ENCODE measurements at regions not wholly inside any gene's neighbourhood (a gene's known extent, or its start where the extent isn't known, plus 50 kb on each side); places are given as distances from the start of the nearest gene placed in this dataset.
"Not testable (repeated sequence)": the region's sequence is repeated elsewhere in the genome, so short reads cannot be mapped to it uniquely, and the experiment has no call there.

DNA sequence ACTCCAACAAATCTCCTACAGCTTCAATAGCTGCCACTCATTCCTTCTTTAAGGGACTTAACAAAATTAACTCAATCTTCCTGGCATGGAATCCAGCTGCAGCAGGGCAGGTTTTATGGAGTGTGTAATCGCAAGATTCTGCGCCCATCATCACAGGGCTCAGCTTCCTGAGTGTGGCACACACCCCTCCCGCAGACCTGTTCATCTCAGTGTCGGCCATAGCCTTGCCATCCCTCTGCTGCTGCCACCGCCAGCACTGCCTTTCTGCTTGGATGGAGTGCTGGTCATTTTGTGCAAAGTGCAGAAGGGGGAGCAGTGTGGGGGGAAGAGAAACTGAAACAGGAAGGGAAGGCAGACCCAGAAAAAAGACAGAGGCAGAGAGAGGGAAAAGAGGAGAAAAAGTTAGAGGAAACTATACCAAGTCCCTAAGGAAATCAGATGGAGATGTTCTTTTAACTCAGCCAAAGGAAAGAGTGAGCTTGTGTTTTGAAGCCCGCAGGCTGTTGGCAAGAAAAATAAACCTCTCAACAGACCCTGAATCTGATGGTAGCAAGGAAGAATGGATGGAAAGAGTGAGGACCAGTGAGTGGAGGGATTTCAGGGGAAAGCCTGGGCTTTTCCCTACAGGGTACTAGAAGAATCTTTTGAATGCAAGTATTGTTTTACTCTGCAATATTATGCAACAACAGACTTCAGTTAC lies 324.2 kb downstream of the SEC16B start:
- no peak for DNase-seq (ENCODE audit: low read depth)

DNA sequence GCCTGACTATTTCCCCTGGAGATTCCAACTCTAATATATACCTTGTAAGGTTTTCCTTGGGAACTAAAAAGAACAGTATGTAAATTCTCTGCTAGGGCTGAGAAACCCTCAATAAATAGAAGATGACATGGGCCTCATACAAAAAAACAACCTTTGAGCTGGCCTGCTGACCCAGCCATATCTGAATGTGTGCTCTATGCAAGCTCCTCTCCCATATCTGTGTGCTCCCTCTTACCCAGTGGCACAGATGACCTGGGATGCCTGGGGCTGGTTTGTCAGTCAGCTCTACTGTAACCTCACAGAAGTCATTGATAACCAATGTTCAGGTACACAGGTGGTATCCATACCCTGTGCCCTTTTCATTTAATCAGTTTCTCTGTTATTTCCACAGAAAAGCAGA lies 329.2 kb downstream of the SEC16B start:
- no peak for DNase-seq (ENCODE audit: low read depth)

DNA sequence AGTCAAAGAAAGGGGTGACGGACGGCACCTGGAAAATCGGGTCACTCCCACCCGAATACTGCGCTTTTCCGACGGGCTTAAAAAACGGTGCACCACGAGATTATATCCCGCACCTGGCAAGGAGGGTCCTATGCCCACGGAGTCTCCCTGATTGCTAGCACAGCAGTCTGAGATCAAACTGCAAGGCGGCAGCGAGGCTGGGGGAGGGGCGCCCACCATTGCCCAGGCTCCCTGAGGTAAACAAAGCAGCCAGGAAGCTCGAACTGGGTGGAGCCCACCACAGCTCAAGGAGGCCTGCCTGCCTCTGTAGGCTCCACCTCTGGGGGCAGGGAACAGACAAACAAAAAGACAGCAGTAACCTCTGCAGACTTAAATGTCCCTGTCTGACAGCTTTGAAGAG lies 335.7 kb downstream of the SEC16B start:
- DNase-seq (ENCODE audit: low read depth) = not testable (repeated sequence)

DNA sequence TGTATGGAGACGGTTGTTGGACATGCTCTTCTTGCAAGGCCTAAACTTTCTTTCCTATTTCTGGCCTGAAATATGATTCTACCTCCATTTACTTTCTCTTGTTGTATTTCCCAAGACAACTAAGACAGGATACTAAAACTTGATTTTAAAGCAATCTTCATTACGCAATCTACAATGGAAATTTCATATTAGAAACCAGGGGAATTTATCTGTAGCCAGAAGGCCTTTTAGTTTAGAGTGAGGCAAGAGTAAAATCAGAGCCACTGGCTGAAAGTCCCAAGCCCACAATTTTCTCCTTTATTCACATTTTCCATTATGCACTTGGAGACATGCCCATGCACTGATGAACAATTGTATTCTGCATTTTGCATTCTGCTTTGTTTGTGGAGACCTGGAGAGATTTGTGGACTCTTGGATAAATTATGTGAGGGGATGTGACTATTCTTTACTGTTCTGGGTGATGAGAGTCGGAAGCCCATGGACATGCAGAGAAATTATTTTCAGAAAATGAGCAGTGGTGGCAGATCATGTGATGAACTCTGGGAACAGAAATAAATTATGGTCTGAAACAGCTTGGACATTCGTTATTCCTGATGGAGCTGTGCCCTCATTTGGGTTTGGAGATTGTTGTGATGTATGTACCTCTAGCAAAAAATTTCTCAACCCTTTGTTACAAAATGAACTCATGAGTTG lies 336.8 kb downstream of the SEC16B start:
- no peak for DNase-seq (ENCODE audit: low read depth)

DNA sequence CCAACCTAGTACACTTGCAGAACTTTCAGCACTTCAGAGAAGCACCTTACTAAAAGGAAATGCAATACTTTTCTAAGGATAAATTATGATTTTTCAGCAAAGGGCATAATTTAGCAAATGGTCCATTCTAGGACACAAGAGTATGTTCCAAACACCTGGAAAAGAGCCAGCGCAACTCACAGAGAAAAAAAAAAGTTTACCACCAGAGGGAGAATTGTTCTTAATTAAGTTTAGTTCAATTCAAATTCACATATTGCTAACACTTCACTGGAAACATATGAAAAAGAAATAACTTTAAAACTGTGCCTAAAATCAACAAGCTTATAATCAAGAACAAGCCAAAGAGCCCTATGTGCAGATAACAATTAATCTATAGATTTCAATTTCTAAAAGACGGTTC lies 338.1 kb downstream of the SEC16B start:
- no peak for DNase-seq (ENCODE audit: low read depth)

DNA sequence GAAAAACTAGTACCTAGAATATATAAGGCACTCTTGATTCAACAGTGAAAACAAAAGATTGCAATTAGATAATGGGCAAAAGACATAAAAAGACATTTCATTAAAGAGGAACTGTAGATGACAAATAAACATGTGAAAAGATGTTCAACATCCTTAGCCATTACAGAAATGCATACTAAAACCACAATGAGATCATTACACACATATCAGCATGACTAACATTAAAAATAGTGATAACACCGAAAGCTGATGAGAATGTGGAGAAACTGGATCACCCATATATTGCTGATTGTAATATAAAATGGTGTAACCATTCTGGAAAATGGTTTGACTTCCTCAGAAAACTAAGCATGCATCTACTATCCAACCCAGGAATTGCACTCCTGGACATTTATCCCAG lies 340.3 kb downstream of the SEC16B start:
- peak; percentile 26 for DNase-seq (ENCODE audit: low read depth)

DNA sequence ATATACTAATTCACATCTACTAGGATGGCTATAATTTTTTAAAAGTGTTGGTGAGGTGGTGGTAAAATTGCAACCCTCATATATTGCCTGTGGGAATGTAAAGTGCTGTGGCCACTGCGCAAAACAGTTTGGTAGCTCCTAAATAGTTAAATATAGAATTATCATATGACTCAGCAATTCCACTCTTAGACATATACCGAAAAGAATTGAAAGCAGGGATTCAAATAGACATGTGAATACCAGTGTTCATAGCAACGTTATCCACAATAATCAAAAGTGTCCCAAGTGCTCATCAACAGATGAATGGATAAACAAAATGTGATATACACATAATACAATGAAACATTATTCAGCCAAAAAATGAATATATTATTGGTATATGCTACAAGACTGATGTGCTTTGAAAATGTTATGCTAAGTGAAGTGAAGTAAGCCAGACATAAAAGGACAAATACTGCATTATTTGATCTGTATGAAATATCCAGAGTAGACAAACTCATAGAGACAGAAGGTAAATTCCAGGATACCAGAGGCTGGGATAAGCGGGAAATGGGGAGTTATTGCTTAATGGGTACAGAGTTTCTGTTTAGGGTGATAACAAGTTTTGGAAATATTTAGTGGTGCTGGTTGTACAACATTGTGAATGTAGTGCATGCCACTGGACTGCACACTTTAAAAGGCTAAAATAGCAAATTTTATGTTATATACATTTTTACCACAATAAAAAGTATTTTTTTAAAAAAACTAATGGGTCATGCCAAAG lies 342.5 kb downstream of the SEC16B start:
- no peak for DNase-seq (ENCODE audit: low read depth)

DNA sequence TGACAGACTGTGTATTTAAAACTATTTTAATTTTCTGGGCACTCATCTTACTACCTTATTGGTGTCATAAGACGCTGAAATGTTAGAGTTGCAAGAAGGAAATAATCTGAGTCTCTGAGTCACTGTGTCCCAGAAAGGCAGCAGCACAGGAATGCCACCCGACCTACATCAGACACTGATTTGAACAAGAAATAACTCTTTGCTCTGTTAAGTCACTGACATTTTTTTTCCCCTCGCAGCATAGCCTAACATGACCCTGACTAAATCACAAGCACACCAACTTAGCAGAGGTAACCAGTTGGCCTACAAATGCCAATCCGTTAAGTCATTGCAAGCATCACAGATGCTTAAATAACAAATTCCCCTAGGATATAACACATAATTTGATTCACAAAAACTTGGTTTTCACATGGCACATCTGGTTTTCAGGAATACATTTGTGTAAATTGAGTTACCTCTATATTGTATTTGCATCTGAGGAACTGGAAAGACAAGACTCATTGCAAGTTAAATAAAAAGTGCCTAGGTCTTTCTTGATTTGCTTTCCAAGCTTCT lies 349.1 kb downstream of the SEC16B start:
- peak; percentile 14 for DNase-seq (ENCODE audit: low read depth)

DNA sequence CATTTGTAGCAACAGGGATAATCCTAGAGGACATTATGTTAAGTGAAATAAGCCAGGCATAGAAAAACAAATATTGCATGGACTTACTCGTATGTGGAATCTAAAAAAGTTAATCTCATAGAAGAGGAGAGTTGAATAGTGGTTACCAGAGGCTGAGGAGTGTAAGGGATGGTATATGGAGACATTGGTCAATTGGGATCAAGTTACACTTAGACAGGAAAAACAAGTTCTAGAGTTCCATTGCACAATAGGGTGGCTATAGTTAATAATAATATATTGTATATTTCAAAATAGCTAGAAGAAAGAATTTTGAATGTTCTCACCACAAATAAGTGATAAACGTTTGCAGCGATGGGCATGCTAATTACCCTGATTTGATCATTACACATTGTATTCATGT lies 354.6 kb downstream of the SEC16B start:
- no peak for DNase-seq (ENCODE audit: low read depth)

DNA sequence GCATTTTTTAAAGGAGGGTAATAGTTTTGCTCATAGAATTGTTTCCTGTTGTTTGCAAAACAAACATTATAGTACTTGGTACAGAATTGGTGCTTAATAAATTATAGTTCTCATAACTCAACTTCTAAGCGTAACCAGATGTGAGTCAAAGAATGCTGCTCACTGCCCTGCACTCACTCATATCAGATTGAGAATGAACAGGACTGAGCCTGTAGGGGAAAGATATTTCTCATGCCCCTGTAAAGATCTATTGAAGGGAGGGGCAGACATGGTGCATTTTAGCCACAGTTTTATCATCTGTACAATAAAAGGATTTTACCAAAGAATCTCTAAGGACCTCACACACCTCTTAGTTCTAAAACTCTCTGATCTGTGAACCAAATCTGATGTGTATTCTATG lies 358.5 kb downstream of the SEC16B start:
- no peak for DNase-seq (ENCODE audit: low read depth)

DNA sequence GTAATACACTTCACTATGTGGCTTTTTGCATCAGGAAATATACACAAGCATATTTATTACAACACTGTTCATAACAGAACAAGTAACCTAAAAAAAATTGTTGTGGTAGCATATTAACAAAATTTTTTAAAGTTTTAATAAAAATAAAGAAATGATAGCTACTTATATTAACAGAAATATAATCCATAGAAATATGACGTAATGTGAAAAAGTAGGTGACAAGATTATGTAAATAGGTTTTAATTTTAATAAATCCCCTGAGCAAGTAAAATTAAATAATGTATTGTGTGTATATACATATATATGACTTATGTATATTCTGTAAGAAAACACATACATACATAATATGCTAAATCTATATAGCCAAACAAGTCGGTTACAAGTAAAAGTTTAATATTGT lies 359.9 kb downstream of the SEC16B start:
- no peak for DNase-seq (ENCODE audit: low read depth)

DNA sequence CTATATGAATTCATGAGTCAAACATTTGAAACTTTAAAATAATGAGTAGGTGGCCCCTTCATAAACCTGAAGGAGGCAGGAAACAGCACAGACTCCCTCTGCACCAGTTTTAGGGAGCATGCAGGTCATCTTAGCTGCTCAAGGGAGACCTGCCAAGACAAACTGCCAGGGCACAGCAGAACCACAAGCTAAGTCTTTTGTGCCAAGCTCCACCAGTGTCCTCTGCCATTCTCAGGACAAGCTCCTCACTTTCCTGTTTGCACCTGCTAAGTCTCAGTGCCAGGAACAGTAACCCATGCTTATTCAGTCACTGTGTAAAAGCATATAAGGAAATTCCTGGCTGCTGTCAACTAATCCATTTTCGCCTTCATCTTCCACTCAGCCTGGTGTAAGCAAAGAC lies 368.9 kb downstream of the SEC16B start:
- DNase-seq (ENCODE audit: low read depth) = no peak

DNA sequence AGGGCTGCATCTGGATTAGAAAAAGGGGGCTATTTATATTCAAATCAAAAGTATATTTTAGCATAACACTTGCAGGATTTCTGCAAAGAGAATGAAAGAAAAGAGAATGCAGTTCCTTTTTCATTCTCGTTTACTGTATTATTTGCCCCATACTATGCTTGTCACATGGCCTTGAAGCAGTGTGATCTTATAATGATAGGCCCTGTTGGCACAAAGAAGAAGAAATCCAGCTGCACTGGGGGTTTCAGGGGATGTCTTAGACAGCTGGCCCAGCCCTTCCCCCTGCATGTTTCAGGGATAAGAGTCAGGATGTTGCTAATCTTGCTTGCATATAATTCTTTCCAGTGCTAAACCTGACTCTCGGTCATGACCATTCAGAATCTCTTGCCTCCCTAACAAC lies 369.5 kb downstream of the SEC16B start:
- no peak for DNase-seq (ENCODE audit: low read depth)

DNA sequence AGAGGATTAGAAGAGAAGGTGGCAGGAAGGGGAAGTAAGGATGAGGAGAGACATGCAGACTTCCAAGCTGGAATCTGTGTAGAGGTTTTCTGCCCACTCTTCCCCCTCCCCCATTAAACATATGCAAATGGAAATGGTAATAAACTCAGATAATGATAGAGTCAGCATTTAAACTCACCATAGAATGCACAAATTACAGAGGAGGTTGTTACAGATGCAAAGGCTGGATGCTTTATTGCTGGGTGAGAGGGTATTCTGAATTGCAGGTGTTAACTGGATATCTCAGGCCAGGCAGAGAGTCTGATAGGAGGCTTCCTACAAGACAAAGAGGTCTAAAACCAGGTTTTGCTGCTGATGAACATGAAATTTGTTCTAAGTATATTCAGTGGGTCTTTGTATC lies 372.5 kb downstream of the SEC16B start:
- no peak for DNase-seq (ENCODE audit: low read depth)

DNA sequence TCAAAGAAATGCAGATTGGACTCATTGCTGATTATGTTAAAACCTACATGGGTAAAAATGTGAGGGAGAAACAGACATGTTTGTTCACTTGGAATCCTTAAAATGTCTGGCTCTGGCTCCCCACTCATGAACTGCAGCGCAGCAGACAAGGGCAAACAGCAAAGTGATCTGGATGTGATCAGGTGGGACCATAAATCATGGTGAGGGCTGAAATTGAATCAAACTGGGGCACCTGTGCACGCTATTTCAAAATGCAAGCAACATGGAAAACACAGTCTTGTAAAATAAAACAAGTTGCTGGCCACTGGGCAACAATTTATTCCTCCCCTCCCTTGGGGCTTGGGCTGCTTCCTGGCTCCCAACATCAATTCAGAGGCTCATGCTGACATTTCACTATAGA lies 373.4 kb downstream of the SEC16B start:
- no peak for DNase-seq (ENCODE audit: low read depth)

DNA sequence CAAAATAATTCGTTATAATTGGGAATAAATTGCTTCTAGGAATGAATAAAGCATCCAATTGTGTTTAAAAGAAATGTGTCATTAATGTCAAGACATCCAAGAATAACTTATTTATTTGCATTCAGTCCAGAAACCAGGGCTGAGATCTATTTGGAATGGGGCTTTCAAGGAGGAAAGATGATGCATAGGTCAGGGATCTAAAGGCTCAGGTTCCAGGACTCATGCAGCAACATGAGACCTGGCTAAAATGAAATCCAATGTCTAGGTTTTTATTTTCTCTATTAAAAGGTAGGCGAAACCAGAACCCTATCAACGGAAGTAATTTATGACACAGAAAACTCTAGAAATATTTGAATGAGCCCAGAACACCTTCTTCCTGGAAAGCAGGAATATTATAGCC lies 376.8 kb downstream of the SEC16B start:
- no peak for DNase-seq (ENCODE audit: low read depth)

DNA sequence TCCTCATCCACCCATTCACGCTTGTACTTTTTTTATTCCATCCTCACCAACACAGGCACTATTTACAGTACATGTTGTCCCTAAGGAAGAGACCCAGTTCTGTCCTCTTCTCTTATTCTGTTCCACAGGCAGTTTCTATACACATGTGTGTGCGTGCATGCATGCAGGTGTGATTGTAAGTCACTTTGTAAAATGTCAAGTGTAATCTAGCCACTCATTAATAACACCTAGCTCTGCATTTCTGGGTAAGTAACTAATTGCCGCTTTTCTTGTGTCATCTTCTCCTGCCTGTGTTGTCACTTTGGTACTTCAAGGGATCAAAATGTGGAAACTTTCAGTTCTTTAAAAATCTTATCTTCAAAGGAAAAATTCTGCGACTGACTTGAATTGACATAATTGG lies 377.2 kb downstream of the SEC16B start:
- DNase-seq (ENCODE audit: low read depth) = no peak

DNA sequence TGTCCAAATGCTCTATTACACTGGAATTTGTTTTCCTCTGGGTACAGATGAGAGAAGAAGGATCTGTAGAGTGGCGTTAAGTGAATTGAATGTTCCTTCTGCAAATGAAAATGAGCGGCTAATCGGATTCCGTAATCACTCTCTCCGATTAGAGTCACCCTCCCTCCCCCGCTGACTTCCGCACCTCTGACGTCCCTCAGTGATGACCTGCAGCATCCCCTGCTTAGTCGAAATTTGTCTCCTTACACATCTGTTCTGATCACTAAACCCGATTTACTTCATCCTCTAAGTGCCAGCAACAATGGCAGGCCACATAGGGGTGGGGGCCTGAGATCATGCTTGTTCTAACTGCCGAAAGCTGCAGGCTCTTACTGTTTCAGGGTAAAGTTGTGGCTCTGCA lies 378.7 kb downstream of the SEC16B start:
- DNase-seq (ENCODE audit: low read depth) = no peak

DNA sequence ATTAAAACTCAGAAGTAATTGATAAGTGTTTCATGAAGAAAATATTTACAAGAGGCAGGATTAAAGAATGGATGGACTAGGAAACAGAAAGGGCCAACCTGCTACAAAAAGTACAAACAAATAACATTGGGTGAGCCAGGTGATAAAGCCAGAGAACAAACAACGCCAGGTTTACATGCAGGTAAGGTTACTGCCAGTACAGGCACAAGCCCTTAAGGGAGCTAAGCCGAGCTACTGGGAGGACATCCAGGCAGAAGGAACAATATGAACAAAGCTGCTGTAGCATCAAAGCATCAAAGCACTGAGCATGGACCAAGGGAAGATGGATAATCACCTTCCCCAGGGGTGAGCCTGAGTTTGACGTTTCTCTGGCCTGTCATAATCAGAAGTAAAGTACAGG lies 380.7 kb downstream of the SEC16B start:
- DNase-seq (ENCODE audit: low read depth) = no peak

DNA sequence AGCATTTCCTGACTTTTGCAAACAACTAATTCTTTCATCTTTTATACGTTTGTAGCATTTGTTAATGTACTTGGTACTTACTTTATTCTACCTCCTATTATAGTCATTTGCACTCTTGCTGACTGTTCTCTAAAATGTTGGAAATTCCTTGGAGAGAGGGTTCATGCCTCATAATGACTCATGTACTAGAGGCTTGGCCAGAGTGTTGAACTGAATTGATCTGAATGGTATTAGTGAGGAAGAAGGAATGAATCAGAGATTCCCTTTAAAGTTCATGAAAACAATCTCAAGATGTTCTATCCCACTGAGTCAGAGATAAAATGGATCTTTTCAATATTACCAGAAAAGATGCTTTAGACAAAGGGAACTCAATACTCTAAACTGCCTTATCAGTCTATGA lies 383.4 kb downstream of the SEC16B start:
- peak; percentile 68 for DNase-seq (ENCODE audit: low read depth)

DNA sequence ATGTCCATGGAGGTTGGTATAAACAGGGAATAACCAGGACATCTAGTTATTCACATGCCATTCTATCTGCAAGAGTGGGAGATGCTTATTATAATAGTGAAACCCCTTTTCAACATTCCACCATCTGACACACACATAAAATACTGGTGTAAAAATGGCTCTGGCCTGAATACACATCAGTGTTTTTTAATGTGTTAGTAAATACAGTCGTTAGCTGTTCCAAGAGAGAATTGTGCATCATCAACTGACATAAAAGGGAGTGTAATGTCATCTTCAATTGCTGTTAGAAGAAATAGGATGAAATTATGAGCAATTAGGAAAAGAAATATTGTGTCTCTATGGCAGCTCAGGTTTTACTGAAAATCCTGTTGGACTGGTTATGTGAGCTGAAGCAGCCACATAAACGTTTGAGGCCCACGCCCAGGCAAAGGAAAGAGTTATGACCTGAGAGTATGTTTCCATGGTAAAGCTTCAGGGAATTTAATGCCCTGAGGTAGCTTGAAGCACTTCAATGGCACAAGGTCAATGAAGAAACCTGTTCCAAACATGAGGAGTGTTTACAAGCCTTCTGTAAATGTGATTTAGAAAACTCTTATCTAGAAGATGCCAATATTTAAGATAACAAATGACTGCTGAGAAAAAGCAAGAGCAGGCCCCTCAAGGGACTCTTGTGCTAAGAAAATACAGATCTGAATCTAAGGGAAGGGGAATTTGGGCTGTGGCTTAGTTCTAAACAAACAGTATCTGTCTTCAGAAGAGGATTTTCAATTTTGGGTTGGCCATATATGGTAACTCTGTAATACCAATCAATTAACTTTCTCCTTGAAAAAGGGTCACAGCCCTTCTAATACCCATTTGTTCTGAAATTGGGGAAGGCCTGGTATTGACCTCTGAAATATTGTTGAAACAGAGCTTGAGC lies 384.3 kb downstream of the SEC16B start:
- DNase-seq (ENCODE audit: low read depth) = no peak

DNA sequence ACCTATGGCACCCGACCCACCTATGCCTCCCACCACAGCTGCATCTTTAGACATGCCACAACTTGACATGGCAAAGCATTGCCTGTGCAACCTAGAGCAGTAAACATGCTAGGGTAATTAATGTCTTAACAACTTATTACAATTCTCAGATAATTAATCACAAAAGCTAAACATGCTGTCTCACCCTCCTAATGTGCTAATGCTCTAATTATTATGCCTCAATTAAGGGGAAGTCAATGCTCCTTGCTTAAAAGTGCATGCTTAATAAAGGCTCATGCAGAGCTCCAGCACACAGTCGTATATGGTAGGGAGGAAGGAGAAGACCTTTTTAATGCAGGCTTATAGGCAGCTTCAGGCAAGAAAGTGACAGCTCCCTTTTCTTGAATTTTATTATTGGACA lies 396.0 kb downstream of the SEC16B start:
- DNase-seq (ENCODE audit: low read depth) = no peak
